SK-N-SH (cell line): ENCODE measurements at regions not wholly inside any gene's neighbourhood (a gene's known extent, or its start where the extent isn't known, plus 50 kb on each side); places are given as distances from the start of the nearest gene placed in this dataset.

ENCODE experiments used
- CTCF ChIA-PET: fragments of 300-600, 350-600 bp; formaldehyde crosslinking; extraction: SDS; loops from one replicate; lab custom pipeline; 2021; lab: Yijun Ruan, JAX
- POLR2A ChIA-PET: fragments of 350-600 bp; sonication (Branson Sonifier 250); formaldehyde crosslinking; extraction: SDS; loops from one replicate; lab custom pipeline; 2020; ENCODE audit warnings: antibody characterized with exemption, inconsistent platforms; lab: Yijun Ruan, JAX
- DNase-seq: peaks from one replicate; pipeline ENCODE4 v3.0.0; 2012
- H2AFZ ChIP-seq: fragments of 200-600 bp; sonication (generic); 2 replicates; pipeline ENCODE4 v1.8.1; 2016; ENCODE audit warnings: antibody characterized with exemption, mild to moderate bottlenecking, low read depth
- H3F3A ChIP-seq: fragments of 200-600 bp; sonication (generic); replicated peaks from 2 replicates; pipeline ENCODE3; 2016; ENCODE audit warnings: antibody characterized with exemption, mild to moderate bottlenecking; ENCODE audit not compliant: insufficient read depth
- H3K27ac ChIP-seq, 2 experiments: fragments of 200-500 bp in 1 of 2; fragments of 200-600 bp in 1 of 2; sonication (Bioruptor generic) in 1 of 2; sonication (generic), shearing (Covaris generic) in 1 of 2; 2 replicates each; pipeline versions ENCODE4 v1.5.1 to v1.6.1; 2014 to 2016; ENCODE audit warnings: low read depth in 2 of 2, inconsistent platforms in 1 of 2, low read length in 1 of 2, mild to moderate bottlenecking in 1 of 2, mixed read lengths in 1 of 2
- H3K27me3 ChIP-seq: fragments of 200-600 bp; sonication (generic), shearing (Covaris generic); 2 replicates; pipeline ENCODE4 v1.6.1; 2016; ENCODE audit warnings: mixed run types; ENCODE audit not compliant: insufficient read depth
- H3K36me3 ChIP-seq, 2 experiments: fragments of 200-500 bp in 1 of 2; fragments of 200-600 bp in 1 of 2; sonication (Bioruptor generic) in 1 of 2; sonication (generic) in 1 of 2; replicated peaks in 1 of 2; 2 replicates each; pipeline versions ENCODE3 to v1.5.1; 2014 to 2016; ENCODE audit warnings: low read length in 1 of 2, mild to moderate bottlenecking in 1 of 2; ENCODE audit not compliant: insufficient read depth in 2 of 2, control insufficient read depth in 1 of 2
- H3K4me1 ChIP-seq, 2 experiments: fragments of 200-500 bp in 1 of 2; fragments of 200-600 bp in 1 of 2; sonication (Bioruptor generic) in 1 of 2; sonication (generic), shearing (Covaris generic) in 1 of 2; 2 replicates each; pipeline versions ENCODE4 v1.5.1 to v1.6.1; 2014 to 2016; ENCODE audit warnings: low read depth in 1 of 2, low read length in 1 of 2, mixed run types in 1 of 2; ENCODE audit not compliant: insufficient read depth in 2 of 2, control insufficient read depth in 1 of 2
- H3K4me2 ChIP-seq: fragments of 200-600 bp; sonication (generic), shearing (Covaris generic); 2 replicates; pipeline ENCODE4 v1.6.1; 2017; ENCODE audit warnings: mixed run types
- H3K4me3 ChIP-seq, 2 experiments: fragments of 200-500 bp in 1 of 2; fragments of 200-600 bp in 1 of 2; sonication (Bioruptor generic) in 1 of 2; sonication (generic), shearing (Covaris generic) in 1 of 2; 2 replicates each; pipeline versions ENCODE4 v1.5.1 to v1.8.1; 2014 to 2016; ENCODE audit warnings: low read depth in 2 of 2, inconsistent platforms in 1 of 2, low read length in 1 of 2, mild to moderate bottlenecking in 1 of 2, mixed read lengths in 1 of 2, moderate library complexity in 1 of 2
- H3K79me2 ChIP-seq: fragments of 200-600 bp; sonication (generic); 2 replicates; pipeline ENCODE4 v1.8.1; 2017; ENCODE audit warnings: mild to moderate bottlenecking; ENCODE audit not compliant: insufficient read depth
- H3K9ac ChIP-seq: fragments of 200-600 bp; sonication (generic); 2 replicates; pipeline ENCODE4 v1.6.1; 2017; ENCODE audit warnings: mixed run types
- H3K9me2 ChIP-seq: fragments of 200-600 bp; sonication (generic); 2 replicates; pipeline ENCODE4 v1.6.1; 2017; ENCODE audit warnings: mixed run types
- H3K9me3 ChIP-seq: fragments of 200-600 bp; sonication (generic); 2 replicates; pipeline ENCODE4 v1.6.1; 2017; ENCODE audit warnings: mixed run types, mild to moderate bottlenecking, moderate library complexity
- H4K20me1 ChIP-seq: fragments of 200-600 bp; sonication (generic); 2 replicates; pipeline ENCODE4 v1.6.1; 2017; ENCODE audit warnings: mild to moderate bottlenecking, mixed run types; ENCODE audit not compliant: insufficient read depth
- CTCF ChIP-seq: fragments of 200-600 bp; sonication (generic); IDR thresholded peaks from 2 replicates; pipeline ENCODE4 v1.6.1; 2017; ENCODE audit warnings: antibody characterized with exemption, mild to moderate bottlenecking, moderate library complexity
- FOXJ3 ChIP-seq: sonication (generic); formaldehyde crosslinking; IDR thresholded peaks from 2 replicates; pipeline ENCODE4 v1.5.1; 2020; ENCODE audit warnings: mild to moderate bottlenecking, missing genetic modification reagents
- FOXM1 ChIP-seq: IDR thresholded peaks from 2 replicates; pipeline ENCODE4 v1.4.0; 2012; ENCODE audit warnings: low read depth, mild to moderate bottlenecking
- GABPA ChIP-seq: IDR thresholded peaks from 2 replicates; pipeline ENCODE4 v1.4.0; 2012; ENCODE audit warnings: low read depth, mild to moderate bottlenecking
- GATA2 ChIP-seq: sonication (generic); formaldehyde crosslinking; IDR thresholded peaks from 2 replicates; pipeline ENCODE4 v1.5.0; 2020; ENCODE audit warnings: mild to moderate bottlenecking, missing genetic modification reagents
- MEF2A ChIP-seq: IDR thresholded peaks from 2 replicates; pipeline ENCODE4 v1.4.0; 2012; ENCODE audit warnings: low read depth, borderline replicate concordance
- MXI1 ChIP-seq: IDR thresholded peaks from 2 replicates; pipeline ENCODE4 v1.6.1; 2012; ENCODE audit warnings: mild to moderate bottlenecking, low read depth, low read length, improper control_type of control experiment
- NFIC ChIP-seq: IDR thresholded peaks from 2 replicates; pipeline ENCODE4 v1.4.0; 2012; ENCODE audit warnings: borderline replicate concordance
- NRF1 ChIP-seq: IDR thresholded peaks from 2 replicates; pipeline ENCODE4 v1.6.1; 2012; ENCODE audit warnings: low read depth, mild to moderate bottlenecking, low read length
- RXRA ChIP-seq: IDR thresholded peaks from 2 replicates; pipeline ENCODE4 v1.4.0; 2012; ENCODE audit warnings: low read depth, mild to moderate bottlenecking, borderline replicate concordance
- SIN3A ChIP-seq: IDR thresholded peaks from 2 replicates; pipeline ENCODE4 v1.6.1; 2012; ENCODE audit warnings: low read depth, mild to moderate bottlenecking, low read length, moderate library complexity, borderline replicate concordance
- SMC3 ChIP-seq: IDR thresholded peaks from 2 replicates; pipeline ENCODE4 v1.6.1; 2012; ENCODE audit warnings: low read depth, low read length, improper control_type of control experiment
- TCF12 ChIP-seq: IDR thresholded peaks from 2 replicates; pipeline ENCODE4 v1.4.0; 2012
- WGBS: methylation state at CpG from one replicate; pipeline ENCODE4 v1.1.6; 2017; ENCODE audit warnings: low lambda C conversion rate; 5-methylcytosine and 5-hydroxymethylcytosine counted together
- TF ChIP-seq, protein P1 (sequence below): IDR thresholded peaks from 2 replicates; pipeline ENCODE4 v1.4.0; 2012; ENCODE audit warnings: low read depth, borderline replicate concordance
- TF ChIP-seq, protein P2 (sequence below): IDR thresholded peaks from 2 replicates; pipeline ENCODE4 v1.6.1; 2012; ENCODE audit warnings: mild to moderate bottlenecking, low read depth, low read length, moderate library complexity
- TF ChIP-seq, protein P3 (sequence below): IDR thresholded peaks from 2 replicates; pipeline ENCODE4 v1.4.0; 2012; ENCODE audit warnings: low read depth

DNA sequence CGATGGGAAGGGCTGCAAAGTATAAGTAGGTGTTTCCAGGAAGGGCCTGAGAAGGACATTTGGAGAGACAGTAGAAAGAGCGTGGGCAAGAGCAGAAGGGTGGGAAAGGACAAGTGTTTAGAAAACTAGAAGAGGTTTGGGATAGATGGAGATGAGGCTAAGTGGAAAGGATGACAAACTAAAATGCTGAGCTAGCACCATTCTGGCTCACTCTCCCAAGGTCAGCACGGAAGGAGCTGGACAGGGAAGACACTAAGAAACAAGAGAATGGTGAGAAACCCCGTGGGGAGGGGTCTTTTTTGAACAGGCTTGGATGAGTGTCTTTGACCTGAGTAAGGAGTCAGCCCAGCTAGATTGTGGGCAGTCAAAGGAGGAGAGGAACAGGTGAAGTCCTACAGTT is 286.0 kb downstream of the CDK5RAP2 start:
- no peaks in the 10 kb centered on the region for H3K27me3 ChIP-seq
- H3K4me2 ChIP-seq = no peak overlapping the region
- H3K27ac ChIP-seq = no peak overlapping the region
- WGBS = 13% methylated on average over 4 of the region's 4 CpGs
- no peak overlapping the region for H2AFZ ChIP-seq
- no peaks in the 10 kb centered on the region for H3K36me3 ChIP-seq
- CTCF ChIA-PET = interaction anchor here (0.6 kb wide), 1 partner anchor 34 kb away, joined by 3 read pairs; no protein-coding TSS in a partner anchor
- no peak overlapping the region for H3K4me3 ChIP-seq
- no peaks in the 10 kb centered on the region for H3K79me2 ChIP-seq
- H3F3A ChIP-seq = peaks cover 3% of the 10 kb centered on the region
- no peaks in the 10 kb centered on the region; the same call in 1 of the 2 replicates for H3K9me2 ChIP-seq
- no peak for DNase-seq
- H4K20me1 ChIP-seq = no peaks in the 10 kb centered on the region
- POLR2A ChIA-PET = no interaction called here
- no peak overlapping the region for H3K9ac ChIP-seq
- H3K4me1 ChIP-seq = peaks cover 0 to 4% of the 10 kb centered on the region in 2 experiments; a peak in 1 of 4 replicates
- H3K9me3 ChIP-seq = no peaks in the 10 kb centered on the region
- TF ChIP-seq SMC3 = no peak
- no peak for TF ChIP-seq SIN3A
- no peak for TF ChIP-seq MEF2A
- no peak for TF ChIP-seq TCF12

- Histone ChIP-seq H3K27ac (no peak overlapping the region), H4K20me1 (no peaks in the 10 kb centered on the region), H3K27me3 (no peaks in the 10 kb centered on the region), H3K9me2 (no peaks in the 10 kb centered on the region)
- POLR2A ChIA-PET = no interaction called here
- 0% methylated on average over 1 of the region's 1 CpG for WGBS
- TF ChIP-seq, protein P1, sequence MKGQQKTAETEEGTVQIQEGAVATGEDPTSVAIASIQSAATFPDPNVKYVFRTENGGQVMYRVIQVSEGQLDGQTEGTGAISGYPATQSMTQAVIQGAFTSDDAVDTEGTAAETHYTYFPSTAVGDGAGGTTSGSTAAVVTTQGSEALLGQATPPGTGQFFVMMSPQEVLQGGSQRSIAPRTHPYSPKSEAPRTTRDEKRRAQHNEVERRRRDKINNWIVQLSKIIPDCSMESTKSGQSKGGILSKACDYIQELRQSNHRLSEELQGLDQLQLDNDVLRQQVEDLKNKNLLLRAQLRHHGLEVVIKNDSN = no peak
- TF ChIP-seq GATA2 (CRISPR knock-in tag) = no peak
- TF ChIP-seq FOXM1 = no peak
- TF ChIP-seq RXRA = no peak
- TF ChIP-seq NRF1 = no peak
- no peak for TF ChIP-seq SMC3
- TF ChIP-seq, protein P2, sequence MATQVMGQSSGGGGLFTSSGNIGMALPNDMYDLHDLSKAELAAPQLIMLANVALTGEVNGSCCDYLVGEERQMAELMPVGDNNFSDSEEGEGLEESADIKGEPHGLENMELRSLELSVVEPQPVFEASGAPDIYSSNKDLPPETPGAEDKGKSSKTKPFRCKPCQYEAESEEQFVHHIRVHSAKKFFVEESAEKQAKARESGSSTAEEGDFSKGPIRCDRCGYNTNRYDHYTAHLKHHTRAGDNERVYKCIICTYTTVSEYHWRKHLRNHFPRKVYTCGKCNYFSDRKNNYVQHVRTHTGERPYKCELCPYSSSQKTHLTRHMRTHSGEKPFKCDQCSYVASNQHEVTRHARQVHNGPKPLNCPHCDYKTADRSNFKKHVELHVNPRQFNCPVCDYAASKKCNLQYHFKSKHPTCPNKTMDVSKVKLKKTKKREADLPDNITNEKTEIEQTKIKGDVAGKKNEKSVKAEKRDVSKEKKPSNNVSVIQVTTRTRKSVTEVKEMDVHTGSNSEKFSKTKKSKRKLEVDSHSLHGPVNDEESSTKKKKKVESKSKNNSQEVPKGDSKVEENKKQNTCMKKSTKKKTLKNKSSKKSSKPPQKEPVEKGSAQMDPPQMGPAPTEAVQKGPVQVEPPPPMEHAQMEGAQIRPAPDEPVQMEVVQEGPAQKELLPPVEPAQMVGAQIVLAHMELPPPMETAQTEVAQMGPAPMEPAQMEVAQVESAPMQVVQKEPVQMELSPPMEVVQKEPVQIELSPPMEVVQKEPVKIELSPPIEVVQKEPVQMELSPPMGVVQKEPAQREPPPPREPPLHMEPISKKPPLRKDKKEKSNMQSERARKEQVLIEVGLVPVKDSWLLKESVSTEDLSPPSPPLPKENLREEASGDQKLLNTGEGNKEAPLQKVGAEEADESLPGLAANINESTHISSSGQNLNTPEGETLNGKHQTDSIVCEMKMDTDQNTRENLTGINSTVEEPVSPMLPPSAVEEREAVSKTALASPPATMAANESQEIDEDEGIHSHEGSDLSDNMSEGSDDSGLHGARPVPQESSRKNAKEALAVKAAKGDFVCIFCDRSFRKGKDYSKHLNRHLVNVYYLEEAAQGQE = no peak
- TF ChIP-seq FOXJ3 (CRISPR knock-in tag) = no peak
- no peak for TF ChIP-seq MXI1
- TF ChIP-seq, protein P3, sequence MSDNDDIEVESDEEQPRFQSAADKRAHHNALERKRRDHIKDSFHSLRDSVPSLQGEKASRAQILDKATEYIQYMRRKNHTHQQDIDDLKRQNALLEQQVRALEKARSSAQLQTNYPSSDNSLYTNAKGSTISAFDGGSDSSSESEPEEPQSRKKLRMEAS = no peak
- TF ChIP-seq GABPA = no peak
- no peak for TF ChIP-seq CTCF
- TF ChIP-seq NFIC = no peak
- TF ChIP-seq, all 33 proteins: peak for 0
- no peak overlapping the region for H3K4me3 ChIP-seq
- no peak overlapping the region for H3K9ac ChIP-seq
- no peaks in the 10 kb centered on the region for H3K79me2 ChIP-seq
- H3K9me3 ChIP-seq = no peaks in the 10 kb centered on the region
- CTCF ChIA-PET = no interaction called here
- DNase-seq = no peak
- no peak overlapping the region for H2AFZ ChIP-seq
- H3K36me3 ChIP-seq = no peaks in the 10 kb centered on the region
- H3F3A ChIP-seq = peaks cover 3% of the 10 kb centered on the region
- peaks cover 0 to 4% of the 10 kb centered on the region in 2 experiments; a peak in 1 of 4 replicates for H3K4me1 ChIP-seq
- no peak overlapping the region for H3K4me2 ChIP-seq
Measured at GRCh38 chr9:120292606-120293005, 287.4 kb downstream of the CDK5RAP2 start.
